OCI-LY7 (cell line): ENCODE measurements at regions not wholly inside any gene's neighbourhood (a gene's known extent, or its start where the extent isn't known, plus 50 kb on each side); places are given as distances from the start of the nearest gene placed in this dataset.

ENCODE experiments used
- EZH2phosphoT487 ChIP-seq: fragments of 200-600 bp; sonication (generic); IDR thresholded peaks from 2 replicates; pipeline ENCODE4 v1.6.1; 2018; ENCODE audit warnings: low read depth, borderline replicate concordance, mild to moderate bottlenecking, mixed run types, antibody characterized with exemption, low read length, moderate library complexity, mixed read lengths
- TF ChIP-seq, protein P1 (sequence below): fragments of 200-600 bp; sonication (generic); conservative IDR thresholded peaks from 2 replicates; pipeline ENCODE4 v1.5.1; 2014; ENCODE audit warnings: mild to moderate bottlenecking, antibody characterized with exemption, low read length, moderate library complexity, mixed read lengths

- TF ChIP-seq, protein P1, sequence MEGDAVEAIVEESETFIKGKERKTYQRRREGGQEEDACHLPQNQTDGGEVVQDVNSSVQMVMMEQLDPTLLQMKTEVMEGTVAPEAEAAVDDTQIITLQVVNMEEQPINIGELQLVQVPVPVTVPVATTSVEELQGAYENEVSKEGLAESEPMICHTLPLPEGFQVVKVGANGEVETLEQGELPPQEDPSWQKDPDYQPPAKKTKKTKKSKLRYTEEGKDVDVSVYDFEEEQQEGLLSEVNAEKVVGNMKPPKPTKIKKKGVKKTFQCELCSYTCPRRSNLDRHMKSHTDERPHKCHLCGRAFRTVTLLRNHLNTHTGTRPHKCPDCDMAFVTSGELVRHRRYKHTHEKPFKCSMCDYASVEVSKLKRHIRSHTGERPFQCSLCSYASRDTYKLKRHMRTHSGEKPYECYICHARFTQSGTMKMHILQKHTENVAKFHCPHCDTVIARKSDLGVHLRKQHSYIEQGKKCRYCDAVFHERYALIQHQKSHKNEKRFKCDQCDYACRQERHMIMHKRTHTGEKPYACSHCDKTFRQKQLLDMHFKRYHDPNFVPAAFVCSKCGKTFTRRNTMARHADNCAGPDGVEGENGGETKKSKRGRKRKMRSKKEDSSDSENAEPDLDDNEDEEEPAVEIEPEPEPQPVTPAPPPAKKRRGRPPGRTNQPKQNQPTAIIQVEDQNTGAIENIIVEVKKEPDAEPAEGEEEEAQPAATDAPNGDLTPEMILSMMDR: no peak
- TF ChIP-seq EZH2phosphoT487: no peak
These were observed 592.0 kb downstream of the KCNH5 start for GRCh38 chr14:62453226-62453625.
